ENCODE measurements at regions not wholly inside any gene's neighbourhood (a gene's known extent, or its start where the extent isn't known, plus 50 kb on each side); places are given as distances from the start of the nearest gene placed in this dataset.

DNA sequence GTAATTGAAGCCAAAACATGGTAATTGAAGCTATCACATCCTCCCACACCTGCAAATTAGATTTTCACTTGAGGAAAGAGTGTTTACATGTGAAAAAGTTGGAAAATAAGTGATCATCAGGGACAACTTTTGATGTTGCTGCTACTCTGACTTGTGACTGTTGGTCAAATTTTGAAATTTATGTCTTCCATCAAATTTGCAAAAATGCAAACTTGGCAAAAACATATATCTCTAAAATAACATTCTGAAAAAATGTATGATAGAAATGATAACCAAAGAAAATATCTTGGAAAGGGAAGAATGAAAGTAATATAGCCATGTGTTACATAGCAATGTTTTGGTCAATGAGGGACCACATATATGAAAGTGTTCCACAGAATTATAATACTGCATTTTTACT, 703.9 kb upstream of the SEMA6D start:
- TF ChIP-seq, protein P1, sequence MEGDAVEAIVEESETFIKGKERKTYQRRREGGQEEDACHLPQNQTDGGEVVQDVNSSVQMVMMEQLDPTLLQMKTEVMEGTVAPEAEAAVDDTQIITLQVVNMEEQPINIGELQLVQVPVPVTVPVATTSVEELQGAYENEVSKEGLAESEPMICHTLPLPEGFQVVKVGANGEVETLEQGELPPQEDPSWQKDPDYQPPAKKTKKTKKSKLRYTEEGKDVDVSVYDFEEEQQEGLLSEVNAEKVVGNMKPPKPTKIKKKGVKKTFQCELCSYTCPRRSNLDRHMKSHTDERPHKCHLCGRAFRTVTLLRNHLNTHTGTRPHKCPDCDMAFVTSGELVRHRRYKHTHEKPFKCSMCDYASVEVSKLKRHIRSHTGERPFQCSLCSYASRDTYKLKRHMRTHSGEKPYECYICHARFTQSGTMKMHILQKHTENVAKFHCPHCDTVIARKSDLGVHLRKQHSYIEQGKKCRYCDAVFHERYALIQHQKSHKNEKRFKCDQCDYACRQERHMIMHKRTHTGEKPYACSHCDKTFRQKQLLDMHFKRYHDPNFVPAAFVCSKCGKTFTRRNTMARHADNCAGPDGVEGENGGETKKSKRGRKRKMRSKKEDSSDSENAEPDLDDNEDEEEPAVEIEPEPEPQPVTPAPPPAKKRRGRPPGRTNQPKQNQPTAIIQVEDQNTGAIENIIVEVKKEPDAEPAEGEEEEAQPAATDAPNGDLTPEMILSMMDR (IDR thresholded peaks at IDR 0.05), result no peak
- TF ChIP-seq POLR2A (IDR thresholded peaks at IDR 0.05), result no peak

All from uterus (tissue), 2 donors.